GM21717 (cell line): ENCODE measurements at regions not wholly inside any gene's neighbourhood (a gene's known extent, or its start where the extent isn't known, plus 50 kb on each side); places are given as distances from the start of the nearest gene placed in this dataset.
A peak's percentile ranks its signal among the peaks of the same experiment; 100 is the strongest.
"Not testable (repeated sequence)": the region's sequence is repeated elsewhere in the genome, so short reads cannot be mapped to it uniquely, and the experiment has no call there.

Source experiments
- ATAC-seq: cut with Tn5 transposase; IDR thresholded peaks from one replicate; pipeline ENCODE4 v1.9.1; 2021; ENCODE audit warnings: mild to moderate bottlenecking, moderate library complexity; ENCODE audit not compliant: unreplicated experiment

GRCh38 chr4:14152834-14153519 is 525.5 kb upstream of the BOD1L1 start:
- ATAC-seq, result peak; percentile 57

- no peak for ATAC-seq
Measured at GRCh38 chr4:14155803-14156202, 528.3 kb upstream of the BOD1L1 start.

GRCh38 chr4:14157262-14157661 is 529.7 kb upstream of the BOD1L1 start:
- ATAC-seq, result peak; percentile 65

GRCh38 chr4:14165222-14165920 is 537.8 kb upstream of the BOD1L1 start:
- ATAC-seq, result peak; percentile 100

GRCh38 chr4:14167876-14168510 is 540.5 kb upstream of the BOD1L1 start:
- no peak for ATAC-seq

- ATAC-seq, result peak; percentile 55
Measured at GRCh38 chr4:14168919-14169318, 541.4 kb upstream of the BOD1L1 start.

- ATAC-seq, result no peak
Measured at GRCh38 chr4:14169460-14169859, 541.9 kb upstream of the BOD1L1 start.

- ATAC-seq, result not testable (repeated sequence)
Measured at GRCh38 chr4:14169940-14170339, 542.4 kb upstream of the BOD1L1 start.

GRCh38 chr4:14176613-14177012 is 549.1 kb upstream of the BOD1L1 start:
- ATAC-seq, result no peak

GRCh38 chr4:14177987-14178386 is 550.5 kb upstream of the BOD1L1 start:
- peak; percentile 95 for ATAC-seq

GRCh38 chr4:14178421-14178820 is 550.9 kb upstream of the BOD1L1 start:
- peak; percentile 72 for ATAC-seq

GRCh38 chr4:14180166-14180565 is 552.6 kb upstream of the BOD1L1 start:
- ATAC-seq, result no peak

- no peak for ATAC-seq
Measured at GRCh38 chr4:14180983-14181601, 553.6 kb upstream of the BOD1L1 start.

GRCh38 chr4:14182148-14182547 is 554.6 kb upstream of the BOD1L1 start:
- no peak for ATAC-seq

GRCh38 chr4:14184265-14184664 is 556.7 kb upstream of the BOD1L1 start:
- ATAC-seq, result no peak

GRCh38 chr4:14184767-14185166 is 557.2 kb upstream of the BOD1L1 start:
- no peak for ATAC-seq

- no peak for ATAC-seq
Measured at GRCh38 chr4:14188214-14188613, 560.7 kb upstream of the BOD1L1 start.

- ATAC-seq, result no peak
Measured at GRCh38 chr4:14193601-14194000, 566.1 kb upstream of the BOD1L1 start.

GRCh38 chr4:14196131-14196530 is 568.6 kb upstream of the BOD1L1 start:
- no peak for ATAC-seq

- no peak for ATAC-seq
Measured at GRCh38 chr4:14215116-14215770, 587.7 kb upstream of the BOD1L1 start.

- ATAC-seq, result no peak
Measured at GRCh38 chr4:14217401-14217800, 589.9 kb upstream of the BOD1L1 start.
